ENCODE measurements at regions not wholly inside any gene's neighbourhood (a gene's known extent, or its start where the extent isn't known, plus 50 kb on each side); places are given as distances from the start of the nearest gene placed in this dataset.
A peak's percentile ranks its signal among the peaks of the same experiment; 100 is the strongest.
"Not testable (repeated sequence)": the region's sequence is repeated elsewhere in the genome, so short reads cannot be mapped to it uniquely, and the experiment has no call there.

DNA sequence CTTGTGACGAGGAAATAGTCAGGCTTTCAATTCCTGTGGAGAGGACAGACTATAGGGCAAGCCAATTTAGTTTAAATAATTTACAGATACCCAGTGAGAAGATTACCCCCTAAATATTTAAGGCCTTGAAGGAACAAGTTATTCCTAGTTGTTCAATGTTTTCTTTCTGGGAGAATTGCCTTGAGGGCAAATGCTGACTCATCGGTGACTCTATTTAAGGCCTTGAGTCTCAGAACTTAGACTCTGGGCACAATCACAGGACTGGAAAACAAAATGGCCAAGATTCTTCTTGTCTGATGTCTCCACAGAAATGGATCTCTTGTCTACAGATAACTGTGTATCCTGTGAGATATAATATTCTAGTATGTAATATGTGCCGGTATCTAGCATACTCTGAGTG, 467.1 kb downstream of the SUCLG1 start:
- no TSS peak for BruUV-seq (replicated peaks)
- POLR2A ChIA-PET (ENCODE audit: low non-redundant PET), result no interaction called here
- Histone ChIP-seq H3K4me3 (ENCODE audit: low read depth, low read length, poor library complexity, severe bottlenecking) (no peak overlapping the region), H3K36me3 (ENCODE audit: insufficient read depth, low read length, poor library complexity, severe bottlenecking) (no peaks in the 10 kb centered on the region), H3K27ac (ENCODE audit: low read depth, low read length, poor library complexity, severe bottlenecking) (no peak overlapping the region), H3K27me3 (replicated peaks; ENCODE audit: insufficient read depth, low read depth, low read length, poor library complexity) (no peaks in the 10 kb centered on the region), H3K4me1 (ENCODE audit: insufficient read depth, low read length, poor library complexity, severe bottlenecking) (no peaks in the 10 kb centered on the region), H3K9me3 (ENCODE audit: low read depth, low read length, poor library complexity, severe bottlenecking) (no peaks in the 10 kb centered on the region)
- no peak for DNase-seq (ENCODE audit: low spot score)
- intact Hi-C loops (cut with micrococcal nuclease; ENCODE audit: unreplicated experiment), result no loop called here
- CTCF ChIA-PET, result no interaction called here
- TF ChIP-seq, protein P1, sequence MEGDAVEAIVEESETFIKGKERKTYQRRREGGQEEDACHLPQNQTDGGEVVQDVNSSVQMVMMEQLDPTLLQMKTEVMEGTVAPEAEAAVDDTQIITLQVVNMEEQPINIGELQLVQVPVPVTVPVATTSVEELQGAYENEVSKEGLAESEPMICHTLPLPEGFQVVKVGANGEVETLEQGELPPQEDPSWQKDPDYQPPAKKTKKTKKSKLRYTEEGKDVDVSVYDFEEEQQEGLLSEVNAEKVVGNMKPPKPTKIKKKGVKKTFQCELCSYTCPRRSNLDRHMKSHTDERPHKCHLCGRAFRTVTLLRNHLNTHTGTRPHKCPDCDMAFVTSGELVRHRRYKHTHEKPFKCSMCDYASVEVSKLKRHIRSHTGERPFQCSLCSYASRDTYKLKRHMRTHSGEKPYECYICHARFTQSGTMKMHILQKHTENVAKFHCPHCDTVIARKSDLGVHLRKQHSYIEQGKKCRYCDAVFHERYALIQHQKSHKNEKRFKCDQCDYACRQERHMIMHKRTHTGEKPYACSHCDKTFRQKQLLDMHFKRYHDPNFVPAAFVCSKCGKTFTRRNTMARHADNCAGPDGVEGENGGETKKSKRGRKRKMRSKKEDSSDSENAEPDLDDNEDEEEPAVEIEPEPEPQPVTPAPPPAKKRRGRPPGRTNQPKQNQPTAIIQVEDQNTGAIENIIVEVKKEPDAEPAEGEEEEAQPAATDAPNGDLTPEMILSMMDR (conservative IDR thresholded peaks at IDR 0.05; ENCODE audit: low read depth, low read length), result no peak
- TF ChIP-seq EZH2 (IDR thresholded peaks at IDR 0.05; ENCODE audit: borderline replicate concordance, low read depth, low read length, poor library complexity, severe bottlenecking), result no peak

DNA sequence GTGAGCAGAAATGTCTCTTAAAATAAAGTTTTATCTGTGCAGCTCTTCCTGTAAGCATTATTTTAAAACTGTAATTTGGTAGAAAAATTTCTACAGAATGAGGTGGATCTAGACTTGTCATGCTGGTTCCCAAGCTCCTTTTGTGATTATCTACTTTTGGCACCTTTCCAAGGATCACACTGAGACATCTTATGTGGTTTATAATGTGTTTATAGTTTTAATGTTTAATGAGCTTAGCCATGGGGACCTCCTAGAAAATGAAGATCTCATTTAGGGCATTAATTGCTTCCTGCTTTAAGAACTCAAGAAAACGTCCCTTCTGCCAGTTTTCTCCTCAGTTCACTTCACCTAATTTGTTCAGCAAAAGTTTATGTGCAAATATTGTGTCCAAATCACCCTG, 468.4 kb downstream of the SUCLG1 start:
- intact Hi-C loops (cut with micrococcal nuclease; ENCODE audit: unreplicated experiment), result no loop called here
- no peaks in the 10 kb centered on the region for H3K36me3 ChIP-seq (ENCODE audit: insufficient read depth, low read length, poor library complexity, severe bottlenecking)
- H3K9me3 ChIP-seq (ENCODE audit: low read depth, low read length, poor library complexity, severe bottlenecking), result no peaks in the 10 kb centered on the region
- peak; percentile 14 for DNase-seq (ENCODE audit: low spot score)
- ChIA-PET POLR2A (ENCODE audit: low non-redundant PET) (no interaction called here), CTCF (no interaction called here)
- no peaks in the 10 kb centered on the region for H3K27me3 ChIP-seq (replicated peaks; ENCODE audit: insufficient read depth, low read depth, low read length, poor library complexity)
- no peak overlapping the region for H3K27ac ChIP-seq (ENCODE audit: low read depth, low read length, poor library complexity, severe bottlenecking)
- no peak overlapping the region for H3K4me3 ChIP-seq (ENCODE audit: low read depth, low read length, poor library complexity, severe bottlenecking)
- BruUV-seq (replicated peaks), result no TSS peak
- no peak for TF ChIP-seq EZH2 (IDR thresholded peaks at IDR 0.05; ENCODE audit: borderline replicate concordance, low read depth, low read length, poor library complexity, severe bottlenecking)
- TF ChIP-seq, protein P1 (conservative IDR thresholded peaks at IDR 0.05; ENCODE audit: low read depth, low read length), result no peak
- no peaks in the 10 kb centered on the region for H3K4me1 ChIP-seq (ENCODE audit: insufficient read depth, low read length, poor library complexity, severe bottlenecking)

DNA sequence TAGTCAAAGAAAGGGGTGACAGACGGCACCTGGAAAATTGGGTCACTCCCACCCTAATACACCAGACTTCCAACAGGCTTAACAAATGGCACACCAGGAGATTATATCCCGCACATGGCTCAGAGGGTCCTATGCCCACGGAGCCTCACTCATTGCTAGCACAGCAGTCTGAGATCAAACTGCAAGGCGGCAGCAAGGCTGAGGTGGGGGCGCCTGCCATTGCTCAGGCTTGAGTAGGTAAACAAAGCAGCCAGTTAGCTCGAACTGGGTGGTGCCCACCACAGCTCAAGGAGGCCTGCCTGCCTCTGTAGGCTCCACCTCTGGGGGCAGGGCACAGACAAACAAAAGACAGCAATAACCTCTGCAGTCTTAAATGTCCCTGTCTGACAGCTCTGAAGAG, 482.5 kb downstream of the SUCLG1 start:
- POLR2A ChIA-PET (ENCODE audit: low non-redundant PET); H3K27me3 ChIP-seq (replicated peaks; ENCODE audit: insufficient read depth, low read depth, low read length, poor library complexity); H3K27ac ChIP-seq (ENCODE audit: low read depth, low read length, poor library complexity, severe bottlenecking); H3K4me1 ChIP-seq (ENCODE audit: insufficient read depth, low read length, poor library complexity, severe bottlenecking); DNase-seq (ENCODE audit: low spot score); intact Hi-C loops (cut with micrococcal nuclease; ENCODE audit: unreplicated experiment); BruUV-seq (replicated peaks); CTCF ChIA-PET; H3K36me3 ChIP-seq (ENCODE audit: insufficient read depth, low read length, poor library complexity, severe bottlenecking); H3K4me3 ChIP-seq (ENCODE audit: low read depth, low read length, poor library complexity, severe bottlenecking): not testable (repeated sequence)
- H3K9me3 ChIP-seq (ENCODE audit: low read depth, low read length, poor library complexity, severe bottlenecking), result peaks cover 13% of the 10 kb centered on the region

DNA sequence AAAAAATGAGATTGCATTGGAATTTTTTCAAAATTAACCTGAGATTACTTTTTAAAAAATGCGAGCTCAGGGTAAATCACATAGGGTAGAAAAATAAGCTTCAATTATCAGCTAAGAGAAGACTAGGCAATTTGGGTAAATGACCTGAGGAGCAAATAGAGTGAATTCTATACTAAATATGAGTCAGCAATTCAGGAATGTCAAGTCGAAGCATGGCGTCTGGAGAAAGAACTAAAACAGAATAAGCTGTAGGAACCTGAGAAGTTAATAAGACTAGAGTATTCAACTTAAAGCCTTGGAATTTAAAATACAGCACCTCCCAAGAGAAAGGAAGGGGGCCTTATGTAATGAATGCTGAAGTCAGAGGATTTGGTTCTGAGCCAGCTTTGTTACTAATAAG, 487.0 kb downstream of the SUCLG1 start:
- CTCF ChIA-PET, result no interaction called here
- intact Hi-C loops (cut with micrococcal nuclease; ENCODE audit: unreplicated experiment), result no loop called here
- H3K27ac ChIP-seq (ENCODE audit: low read depth, low read length, poor library complexity, severe bottlenecking), result no peak overlapping the region
- no peaks in the 10 kb centered on the region for H3K36me3 ChIP-seq (ENCODE audit: insufficient read depth, low read length, poor library complexity, severe bottlenecking)
- H3K4me1 ChIP-seq (ENCODE audit: insufficient read depth, low read length, poor library complexity, severe bottlenecking), result no peaks in the 10 kb centered on the region
- POLR2A ChIA-PET (ENCODE audit: low non-redundant PET), result no interaction called here
- H3K4me3 ChIP-seq (ENCODE audit: low read depth, low read length, poor library complexity, severe bottlenecking), result no peak overlapping the region
- TF ChIP-seq, protein P1 (conservative IDR thresholded peaks at IDR 0.05; ENCODE audit: low read depth, low read length), result no peak
- no peak for TF ChIP-seq EZH2 (IDR thresholded peaks at IDR 0.05; ENCODE audit: borderline replicate concordance, low read depth, low read length, poor library complexity, severe bottlenecking)
- no peaks in the 10 kb centered on the region for H3K27me3 ChIP-seq (replicated peaks; ENCODE audit: insufficient read depth, low read depth, low read length, poor library complexity)
- no TSS peak for BruUV-seq (replicated peaks)
- DNase-seq (ENCODE audit: low spot score), result peak; percentile 4
- peaks cover 13% of the 10 kb centered on the region for H3K9me3 ChIP-seq (ENCODE audit: low read depth, low read length, poor library complexity, severe bottlenecking)

Data from A673 (cell line).